MG63 (cell line): ENCODE measurements at regions not wholly inside any gene's neighbourhood (a gene's known extent, or its start where the extent isn't known, plus 50 kb on each side); places are given as distances from the start of the nearest gene placed in this dataset.

Experiments used
- DNase-seq: peaks from one replicate; pipeline ENCODE4 v3.0.0-alpha.2; 2020
- H3K27me3 ChIP-seq: fragments of 250-450 bp; sonication (Bioruptor Pico); 2 replicates; pipeline ENCODE4 v1.5.1; 2020; ENCODE audit warnings: mild to moderate bottlenecking, moderate library complexity
- H3K36me3 ChIP-seq: fragments of 250-450 bp; sonication (Bioruptor Pico); 2 replicates; pipeline ENCODE4 v1.5.1; 2020; ENCODE audit warnings: mild to moderate bottlenecking, moderate library complexity
- H3K4me3 ChIP-seq: fragments of 250-450 bp; sonication (Bioruptor Pico); 2 replicates; pipeline ENCODE4 v1.5.1; 2020; ENCODE audit warnings: mild to moderate bottlenecking, moderate library complexity
- H3K9me3 ChIP-seq: fragments of 250-450 bp; sonication (Bioruptor Pico); 2 replicates; pipeline ENCODE4 v1.5.1; 2020; ENCODE audit warnings: mild to moderate bottlenecking, moderate library complexity

- Histone ChIP-seq H3K36me3 (no peaks in the 10 kb centered on the region), H3K9me3 (no peaks in the 10 kb centered on the region), H3K27me3 (no peaks in the 10 kb centered on the region), H3K4me3 (no peak overlapping the region)
- DNase-seq, result peak; percentile 73
Observed at GRCh38 chr7:47045207-47046051, 536.5 kb downstream of the TNS3 start.

GRCh38 chr7:47044625-47045024 lies 537.3 kb downstream of the TNS3 start:
- Histone ChIP-seq H3K4me3 (no peak overlapping the region), H3K36me3 (no peaks in the 10 kb centered on the region), H3K9me3 (no peaks in the 10 kb centered on the region), H3K27me3 (no peaks in the 10 kb centered on the region)
- DNase-seq, result no peak

- no peaks in the 10 kb centered on the region for H3K27me3 ChIP-seq
- DNase-seq, result no peak
Observed at GRCh38 chr7:47043304-47043703, 538.6 kb downstream of the TNS3 start.

DNA sequence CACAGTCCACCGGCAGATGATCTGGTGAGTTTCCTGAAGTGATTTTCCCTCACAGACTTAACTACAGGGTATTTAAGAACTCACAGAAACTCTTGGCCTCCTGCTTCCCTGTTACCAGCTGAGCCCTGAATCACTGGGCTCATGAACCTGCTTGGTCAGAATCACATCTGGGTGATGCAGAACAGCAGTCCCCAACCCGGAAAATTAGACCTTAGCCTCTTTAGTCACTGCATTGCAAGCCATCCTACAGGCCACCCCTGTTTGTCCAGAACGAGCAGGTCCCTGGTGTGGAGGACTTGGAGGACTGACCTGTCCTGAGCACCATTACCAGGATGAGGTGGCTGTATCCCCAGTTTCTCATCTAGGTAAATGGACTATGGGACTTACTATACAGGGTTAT lies 539.2 kb downstream of the TNS3 start:
- no peaks in the 10 kb centered on the region for H3K9me3 ChIP-seq
- DNase-seq, result no peak
- no peak overlapping the region for H3K4me3 ChIP-seq
- no peaks in the 10 kb centered on the region for H3K36me3 ChIP-seq
- no peaks in the 10 kb centered on the region for H3K27me3 ChIP-seq

More at GRCh38 chr7:47043304-47043703, 538.6 kb downstream of the TNS3 start:
- no peaks in the 10 kb centered on the region for H3K9me3 ChIP-seq
- H3K4me3 ChIP-seq, result no peak overlapping the region
- H3K36me3 ChIP-seq, result no peaks in the 10 kb centered on the region

GRCh38 chr7:47040795-47041347 lies 541.0 kb downstream of the TNS3 start:
- H3K9me3 ChIP-seq, result no peaks in the 10 kb centered on the region
- no peak for DNase-seq
- no peaks in the 10 kb centered on the region for H3K36me3 ChIP-seq
- H3K27me3 ChIP-seq, result no peaks in the 10 kb centered on the region
- no peak overlapping the region for H3K4me3 ChIP-seq

DNA sequence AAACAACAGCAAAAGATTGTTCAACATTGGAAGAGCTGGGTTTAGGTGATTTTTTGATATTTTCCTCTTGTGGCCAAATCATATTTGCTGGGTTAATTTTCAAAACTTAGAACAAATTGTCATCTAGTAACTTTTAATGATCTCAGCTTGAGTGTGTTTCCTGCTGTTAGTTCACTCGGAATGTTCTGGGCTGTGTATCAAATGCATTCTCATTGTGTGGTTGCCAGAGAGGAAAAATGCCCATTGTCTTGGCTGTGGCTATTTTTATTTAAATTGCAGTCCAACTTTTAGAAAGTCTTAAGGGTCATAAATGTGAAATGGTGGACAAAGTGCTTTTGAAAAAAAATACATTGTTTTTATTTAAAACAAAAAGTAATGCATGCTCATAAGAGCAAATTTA lies 542.0 kb downstream of the TNS3 start:
- Histone ChIP-seq H3K27me3 (no peaks in the 10 kb centered on the region), H3K4me3 (no peak overlapping the region), H3K36me3 (no peaks in the 10 kb centered on the region), H3K9me3 (no peaks in the 10 kb centered on the region)
- peak; percentile 58 for DNase-seq

GRCh38 chr7:47039089-47039648 lies 542.7 kb downstream of the TNS3 start:
- H3K36me3 ChIP-seq, result no peaks in the 10 kb centered on the region
- H3K9me3 ChIP-seq, result no peaks in the 10 kb centered on the region
- H3K4me3 ChIP-seq, result no peak overlapping the region
- no peaks in the 10 kb centered on the region for H3K27me3 ChIP-seq
- DNase-seq, result no peak

- Histone ChIP-seq H3K4me3 (no peak overlapping the region), H3K36me3 (no peaks in the 10 kb centered on the region), H3K27me3 (no peaks in the 10 kb centered on the region), H3K9me3 (no peaks in the 10 kb centered on the region)
- DNase-seq, result no peak
Observed at GRCh38 chr7:47038621-47039020, 543.3 kb downstream of the TNS3 start.

GRCh38 chr7:47037607-47038006 lies 544.3 kb downstream of the TNS3 start:
- DNase-seq, result no peak
- Histone ChIP-seq H3K36me3 (no peaks in the 10 kb centered on the region), H3K4me3 (no peak overlapping the region)

DNA sequence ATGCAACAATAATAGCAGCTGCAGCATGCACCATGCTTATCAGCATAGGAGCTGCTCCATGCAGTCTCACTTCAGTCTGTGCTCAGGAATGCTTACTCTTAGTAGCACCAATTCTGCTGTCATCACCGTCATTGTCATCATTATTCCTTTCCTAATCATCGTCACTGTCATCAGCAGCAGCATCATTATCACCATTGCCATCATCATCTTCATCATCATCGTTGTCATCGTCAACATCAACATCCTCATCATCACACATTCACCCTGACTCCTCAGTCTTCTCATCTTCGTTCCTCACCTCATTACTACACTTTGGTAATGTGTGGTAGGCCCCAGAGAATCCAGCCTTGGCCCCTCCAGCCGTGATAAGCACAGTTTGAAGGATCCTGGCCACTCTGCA lies 545.0 kb downstream of the TNS3 start:
- H3K4me3 ChIP-seq, result no peak overlapping the region
- H3K27me3 ChIP-seq, result no peaks in the 10 kb centered on the region
- no peaks in the 10 kb centered on the region for H3K36me3 ChIP-seq
- no peaks in the 10 kb centered on the region for H3K9me3 ChIP-seq
- DNase-seq, result no peak

More at GRCh38 chr7:47037607-47038006, 544.3 kb downstream of the TNS3 start:
- H3K27me3 ChIP-seq, result no peaks in the 10 kb centered on the region
- no peaks in the 10 kb centered on the region for H3K9me3 ChIP-seq

DNA sequence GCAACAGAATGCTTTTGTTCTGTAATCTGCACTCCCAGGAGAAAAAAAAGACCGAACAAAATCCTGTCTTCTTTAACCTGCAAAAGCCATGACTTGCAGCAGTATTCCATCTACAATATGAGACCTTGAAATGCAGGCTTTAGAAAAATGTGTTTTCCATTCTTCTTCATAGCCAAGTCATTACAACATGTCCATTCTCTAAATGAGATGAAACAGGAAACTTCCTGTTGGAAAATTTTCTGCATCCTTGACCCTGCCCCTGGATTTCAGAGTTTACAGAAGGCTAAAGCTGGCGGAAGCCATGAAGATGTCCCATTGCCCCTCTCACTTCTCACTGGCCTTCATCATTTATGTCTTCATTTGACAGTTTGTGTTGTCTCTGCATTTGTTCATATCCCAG lies 546.4 kb downstream of the TNS3 start:
- Histone ChIP-seq H3K27me3 (no peaks in the 10 kb centered on the region), H3K4me3 (no peak overlapping the region), H3K9me3 (no peaks in the 10 kb centered on the region), H3K36me3 (no peaks in the 10 kb centered on the region)
- no peak for DNase-seq

GRCh38 chr7:47034180-47034579 lies 547.7 kb downstream of the TNS3 start:
- no peak for DNase-seq
- no peaks in the 10 kb centered on the region for H3K36me3 ChIP-seq
- H3K9me3 ChIP-seq, result no peaks in the 10 kb centered on the region
- H3K4me3 ChIP-seq, result no peak overlapping the region
- no peaks in the 10 kb centered on the region for H3K27me3 ChIP-seq

- no peaks in the 10 kb centered on the region for H3K9me3 ChIP-seq
- no peak for DNase-seq
- no peak overlapping the region for H3K4me3 ChIP-seq
- H3K36me3 ChIP-seq, result no peaks in the 10 kb centered on the region
- H3K27me3 ChIP-seq, result no peaks in the 10 kb centered on the region
Observed at GRCh38 chr7:47032536-47032908, 549.4 kb downstream of the TNS3 start.

DNA sequence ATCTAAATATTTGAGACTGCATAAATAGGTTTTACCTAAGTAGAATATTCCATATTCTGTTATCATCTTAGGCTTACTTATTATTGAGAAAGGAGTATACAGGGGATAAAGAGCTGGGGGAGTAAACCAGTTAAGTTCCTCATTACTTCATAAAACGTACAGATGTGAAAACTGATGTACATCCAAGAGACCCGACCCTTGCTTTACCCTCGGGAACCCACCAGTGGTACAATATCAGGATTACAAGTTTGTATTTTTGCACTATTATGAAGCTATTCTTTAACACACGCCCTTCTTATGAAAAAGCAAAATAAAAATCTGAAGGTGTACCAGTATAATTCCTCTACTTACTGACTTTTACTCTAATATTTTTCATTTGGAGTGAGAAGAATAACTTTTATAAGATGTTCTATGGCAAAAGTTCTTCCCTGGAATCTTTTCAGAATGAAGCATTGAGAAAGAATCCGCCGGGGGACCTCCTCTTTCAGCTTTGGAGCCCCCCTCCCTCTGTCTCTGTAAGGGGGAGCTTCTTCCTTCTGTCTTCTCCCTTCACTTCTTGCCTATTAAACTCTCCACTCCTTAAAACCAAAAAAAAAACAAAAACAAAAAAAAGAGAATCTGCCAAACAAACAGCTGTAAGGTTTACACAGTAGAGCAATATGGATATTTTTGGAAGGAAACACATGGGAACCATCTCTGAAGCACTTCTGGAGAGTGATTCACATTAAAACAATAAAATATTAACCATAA lies 550.0 kb downstream of the TNS3 start:
- no peak for DNase-seq
- H3K9me3 ChIP-seq, result no peaks in the 10 kb centered on the region
- H3K4me3 ChIP-seq, result no peak overlapping the region
- no peaks in the 10 kb centered on the region for H3K36me3 ChIP-seq
- no peaks in the 10 kb centered on the region for H3K27me3 ChIP-seq

- H3K9me3 ChIP-seq, result no peaks in the 10 kb centered on the region
- H3K36me3 ChIP-seq, result no peaks in the 10 kb centered on the region
- H3K4me3 ChIP-seq, result no peak overlapping the region
- no peaks in the 10 kb centered on the region for H3K27me3 ChIP-seq
- no peak for DNase-seq
Observed at GRCh38 chr7:47028284-47028683, 553.6 kb downstream of the TNS3 start.

GRCh38 chr7:47027695-47028240 lies 554.1 kb downstream of the TNS3 start:
- H3K36me3 ChIP-seq, result no peaks in the 10 kb centered on the region
- no peaks in the 10 kb centered on the region for H3K9me3 ChIP-seq
- no peak overlapping the region for H3K4me3 ChIP-seq
- no peaks in the 10 kb centered on the region for H3K27me3 ChIP-seq
- DNase-seq, result no peak

DNA sequence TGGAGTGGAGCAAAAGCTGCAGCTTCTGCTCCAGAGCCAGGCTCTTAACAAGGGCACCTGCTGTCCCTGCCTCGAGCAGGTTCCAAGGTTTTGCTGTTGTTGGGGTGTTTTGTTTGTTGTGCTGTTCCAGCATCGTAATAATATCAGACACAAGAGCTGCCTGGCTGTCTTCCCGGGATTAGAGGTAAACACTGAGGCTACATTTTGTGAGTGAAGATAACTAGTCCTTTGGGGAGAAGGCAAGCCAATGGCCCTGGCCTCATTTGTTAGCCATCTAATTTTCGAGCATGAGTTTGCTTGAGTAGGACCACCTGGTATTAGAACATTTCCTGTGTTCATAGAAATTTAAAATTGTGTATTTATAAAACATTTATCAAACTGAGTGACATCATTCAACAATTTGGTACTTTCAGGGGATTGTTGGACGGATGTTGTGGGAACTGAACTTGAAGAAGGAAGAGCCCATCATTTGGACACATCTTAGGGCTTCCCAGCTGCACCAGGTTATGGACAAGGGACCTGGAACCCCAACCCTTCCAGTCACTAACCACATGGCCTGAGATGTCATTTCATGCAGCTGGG lies 555.0 kb downstream of the TNS3 start:
- Histone ChIP-seq H3K27me3 (no peaks in the 10 kb centered on the region), H3K36me3 (no peaks in the 10 kb centered on the region), H3K4me3 (no peak overlapping the region), H3K9me3 (no peaks in the 10 kb centered on the region)
- DNase-seq, result no peak
